ENCODE measurements at regions not wholly inside any gene's neighbourhood (a gene's known extent, or its start where the extent isn't known, plus 50 kb on each side); places are given as distances from the start of the nearest gene placed in this dataset.
"Not testable (repeated sequence)": the region's sequence is repeated elsewhere in the genome, so short reads cannot be mapped to it uniquely, and the experiment has no call there.

DNA sequence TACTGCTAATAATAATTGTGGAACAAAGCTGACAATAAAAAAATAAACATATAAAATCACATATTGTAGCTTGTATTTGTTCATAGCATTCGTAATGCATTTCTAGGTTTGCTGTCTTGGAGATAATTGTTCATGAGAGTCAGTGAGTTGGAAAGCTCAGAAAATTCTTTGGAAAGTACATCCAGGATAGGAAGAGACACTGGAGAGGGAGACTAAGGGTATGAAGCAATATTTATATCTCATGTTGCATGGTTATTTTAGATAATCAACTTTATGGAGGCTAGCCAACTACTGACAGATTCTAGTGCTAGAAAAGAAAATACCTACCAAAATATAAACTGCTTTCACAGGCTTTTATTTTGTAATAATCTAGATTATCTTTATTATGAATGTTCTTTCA lies 1095.2 kb downstream of the FSCB start:
- DNase-seq (ENCODE audit: low spot score): no peak

DNA sequence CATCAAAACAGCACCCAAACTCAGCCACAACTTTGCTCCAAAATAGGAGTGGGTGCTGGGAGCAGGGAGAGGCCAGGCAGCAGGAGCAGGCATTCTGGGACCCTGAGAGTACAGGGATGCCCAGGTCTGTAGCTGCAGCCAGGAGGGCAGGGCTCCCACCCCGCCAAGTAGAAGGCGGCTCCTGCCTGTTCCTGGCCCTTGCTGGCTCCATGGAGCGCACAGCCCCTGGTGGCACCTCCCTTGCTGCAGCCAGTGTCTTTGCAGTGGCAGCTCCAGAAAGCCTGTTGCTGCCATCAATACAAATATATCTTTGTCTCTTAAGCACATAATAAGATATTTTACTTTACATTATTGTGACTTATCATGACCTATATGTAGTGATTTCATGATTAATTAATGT lies 1096.5 kb downstream of the FSCB start:
- DNase-seq (ENCODE audit: low spot score): no peak

DNA sequence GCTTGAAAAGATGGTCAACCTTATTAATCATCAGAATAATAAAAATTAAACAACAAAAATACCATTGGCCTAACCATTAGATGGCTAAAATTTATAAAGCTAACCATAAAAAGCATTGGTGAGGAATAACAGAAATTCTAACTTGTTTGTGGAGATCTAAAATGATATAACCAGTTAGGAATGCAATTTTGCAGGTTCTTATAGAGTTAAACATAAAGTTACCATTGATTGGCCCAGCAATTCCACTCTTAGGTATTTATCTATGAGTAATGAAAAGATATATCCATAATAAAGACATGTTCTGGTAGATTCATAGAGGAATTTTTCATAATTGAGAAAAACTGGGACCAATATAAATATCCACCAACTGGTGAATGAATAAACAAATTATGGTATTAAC lies 1098.6 kb downstream of the FSCB start:
- DNase-seq (ENCODE audit: low spot score): no peak

DNA sequence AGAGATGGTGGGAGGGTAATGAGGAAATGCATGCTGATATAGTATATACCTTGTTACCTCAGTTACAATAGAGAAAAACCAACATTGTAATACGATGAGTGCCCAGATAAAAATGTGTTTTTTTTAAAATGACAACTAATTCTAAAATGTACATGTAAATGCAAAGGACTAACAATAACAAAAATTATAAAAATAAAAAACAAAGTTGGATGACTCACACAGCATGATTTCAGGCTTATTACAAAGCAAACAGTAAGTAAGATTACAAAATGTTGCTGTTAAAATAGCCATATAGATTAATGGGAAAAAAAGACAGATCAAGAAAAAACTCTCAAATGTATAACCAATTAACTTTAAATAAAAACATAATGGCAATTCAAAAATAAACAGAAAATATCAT lies 1099.4 kb downstream of the FSCB start:
- no peak for DNase-seq (ENCODE audit: low spot score)

DNA sequence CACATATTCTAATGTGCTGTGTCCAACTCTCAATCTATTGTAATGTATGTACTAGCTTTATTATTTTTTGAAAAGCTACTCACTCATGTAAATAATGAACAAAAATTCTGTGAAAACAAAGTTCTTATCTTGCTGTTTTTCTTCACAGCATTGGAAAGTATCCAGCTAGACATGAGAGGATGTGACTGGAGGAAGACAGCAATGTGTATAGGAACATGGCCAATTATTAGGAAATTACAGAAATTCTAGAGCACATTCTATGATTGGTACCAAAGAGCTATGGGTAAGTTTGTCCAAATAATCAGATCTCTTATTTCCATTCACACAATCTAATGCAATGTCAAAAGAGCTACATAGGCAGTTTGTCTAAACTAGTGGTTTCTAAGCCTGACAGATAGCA lies 1100.2 kb downstream of the FSCB start:
- DNase-seq (ENCODE audit: low spot score): no peak

DNA sequence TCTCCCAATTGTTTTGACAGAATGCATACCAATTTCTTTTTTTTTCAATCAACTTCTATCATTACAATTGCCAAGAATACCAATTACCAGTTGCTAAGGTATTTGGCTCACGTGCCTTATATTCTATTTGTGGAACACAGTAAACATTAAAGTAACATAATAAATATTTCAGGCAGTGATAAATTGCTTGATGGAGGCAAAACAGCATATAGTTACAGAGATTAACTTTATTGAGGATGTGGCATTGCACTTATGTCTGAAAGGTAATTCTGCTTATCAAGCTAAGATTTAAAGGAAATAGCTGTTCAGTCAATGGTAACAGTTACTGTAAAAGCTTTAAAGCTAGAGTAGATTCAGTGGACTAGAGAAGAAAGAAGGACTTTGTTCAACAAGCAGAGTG lies 1107.8 kb downstream of the FSCB start:
- DNase-seq (ENCODE audit: low spot score): no peak

DNA sequence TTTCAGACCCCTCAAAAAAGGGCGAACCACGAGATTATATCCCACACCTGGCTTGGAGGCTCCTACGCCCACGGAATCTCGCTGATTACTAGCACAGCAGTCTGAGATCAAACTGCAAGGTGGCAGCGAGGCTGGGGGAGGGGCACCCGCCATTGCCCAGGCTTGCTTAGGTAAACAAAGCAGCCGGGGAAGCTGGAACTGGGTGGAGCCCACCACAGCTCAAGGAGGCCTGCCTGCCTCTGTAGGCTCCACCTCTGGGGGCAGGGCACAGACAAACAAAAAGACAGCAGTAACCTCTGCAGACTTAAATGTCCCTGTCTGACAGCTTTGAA lies 1136.6 kb downstream of the FSCB start:
- not testable (repeated sequence) for DNase-seq (ENCODE audit: low spot score)

DNA sequence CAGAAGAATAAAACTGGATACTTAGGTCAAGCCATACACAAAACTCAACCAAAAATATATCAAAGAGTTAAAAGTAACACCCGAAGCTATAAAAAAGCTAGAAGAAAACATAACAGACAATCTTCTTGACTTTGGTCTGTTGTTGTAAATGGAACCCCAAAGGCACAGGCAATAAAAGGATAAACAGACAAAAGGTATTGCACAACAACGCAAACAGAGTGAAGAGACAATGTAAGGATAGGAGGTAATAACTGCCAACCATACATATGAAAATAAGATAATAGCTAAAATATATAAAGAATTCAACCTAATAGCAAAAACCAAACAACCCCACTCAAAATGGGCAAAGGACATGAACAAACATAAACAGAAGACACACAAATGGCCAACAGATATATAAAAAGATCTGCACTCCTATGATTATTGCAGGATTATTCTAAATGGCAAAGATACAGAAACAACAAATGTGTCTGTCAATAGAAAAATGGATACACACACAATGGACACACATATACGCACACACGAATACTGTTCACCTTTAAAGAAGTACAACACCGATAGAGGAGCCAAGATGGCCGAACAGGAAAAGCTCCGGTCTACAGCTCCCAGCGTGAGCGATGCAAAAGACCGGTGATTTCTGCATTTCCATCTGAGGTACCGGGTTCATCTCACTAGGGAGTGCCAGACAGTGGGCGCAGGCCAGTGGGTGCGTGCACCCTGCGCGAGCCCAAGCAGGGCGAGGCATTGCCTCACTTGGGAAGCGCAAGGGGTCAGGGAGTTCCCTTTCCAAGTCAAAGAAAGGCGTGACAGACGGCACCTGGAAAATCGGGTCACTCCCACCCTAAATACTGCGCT lies 1137.1 kb downstream of the FSCB start:
- no peak for DNase-seq (ENCODE audit: low spot score)

DNA sequence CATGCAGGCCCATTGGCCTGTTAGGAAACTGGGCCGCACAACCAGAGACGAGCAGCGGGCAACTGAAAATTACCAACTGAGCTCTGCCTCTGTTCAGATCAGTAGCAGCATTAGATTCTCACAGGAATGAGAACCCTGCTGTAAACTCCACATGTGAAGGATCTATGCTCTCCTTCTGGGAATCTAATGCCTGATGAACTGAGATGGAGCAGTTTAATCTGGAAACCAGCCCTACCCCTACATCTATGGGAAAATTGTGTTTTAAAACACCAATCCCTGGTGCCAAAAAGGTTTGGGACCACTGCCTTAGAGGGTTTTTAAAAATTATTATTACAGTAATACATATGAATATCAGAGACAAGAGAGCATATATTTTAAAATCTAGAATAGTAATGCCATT lies 1144.5 kb downstream of the FSCB start:
- DNase-seq (ENCODE audit: low spot score): no peak

DNA sequence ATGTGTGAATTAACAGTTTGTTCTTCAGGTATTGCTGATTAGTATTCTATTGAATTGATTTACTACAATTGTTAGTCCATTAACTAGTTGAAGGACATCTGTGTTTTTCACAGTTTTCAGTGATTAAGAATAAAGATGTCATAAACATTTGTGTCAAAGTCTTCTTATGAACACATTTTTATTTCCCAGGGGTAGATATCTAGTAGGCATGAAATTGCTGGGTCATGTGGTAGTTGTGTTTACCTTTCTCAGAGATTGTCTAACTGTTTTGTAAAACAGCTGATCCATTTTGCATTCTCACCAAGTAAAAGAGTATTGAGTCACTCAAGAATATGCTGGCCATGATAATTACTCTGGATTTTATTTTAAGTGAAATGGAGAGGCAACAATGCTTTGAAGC lies 1145.3 kb downstream of the FSCB start:
- no peak for DNase-seq (ENCODE audit: low spot score)

DNA sequence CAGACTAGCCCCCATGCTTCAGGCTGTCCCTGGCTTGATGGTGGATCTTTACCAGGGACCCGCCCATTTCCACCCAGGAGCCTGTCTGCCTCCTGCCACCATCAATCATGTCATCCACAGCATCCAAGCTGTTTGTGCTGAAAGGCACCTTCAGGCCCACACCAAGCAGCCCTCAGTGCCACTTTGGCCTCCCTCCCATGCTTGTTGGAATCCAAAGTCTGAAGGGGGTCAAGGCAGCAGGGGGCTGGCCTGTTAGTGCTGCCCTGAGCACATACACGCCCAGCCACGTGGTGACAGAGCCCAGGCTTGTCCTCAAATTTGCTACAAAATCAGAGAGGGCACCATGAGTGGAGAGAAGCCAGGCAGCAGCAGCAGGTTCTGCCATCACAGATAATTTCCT lies 1146.8 kb downstream of the FSCB start:
- no peak for DNase-seq (ENCODE audit: low spot score)

DNA sequence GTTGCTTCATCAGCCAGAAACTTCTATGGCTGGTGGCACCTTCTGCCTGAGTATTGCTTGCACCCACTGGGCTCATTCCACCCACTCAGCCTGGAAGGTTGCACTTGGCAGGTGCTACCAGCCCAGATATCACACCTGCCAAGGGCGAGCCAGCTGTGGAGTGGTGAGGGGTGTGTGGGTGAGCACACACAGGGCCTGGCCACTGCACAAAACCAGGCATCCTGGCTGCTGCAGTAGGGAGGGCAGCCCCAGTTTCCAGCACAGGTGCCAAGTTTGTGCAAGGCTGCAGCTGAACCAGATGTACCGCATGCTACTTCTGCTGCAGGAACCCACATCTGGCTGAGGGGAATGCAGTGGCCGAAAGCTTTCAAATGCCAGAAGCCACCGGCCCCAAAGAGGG lies 1147.8 kb downstream of the FSCB start:
- no peak for DNase-seq (ENCODE audit: low spot score)

DNA sequence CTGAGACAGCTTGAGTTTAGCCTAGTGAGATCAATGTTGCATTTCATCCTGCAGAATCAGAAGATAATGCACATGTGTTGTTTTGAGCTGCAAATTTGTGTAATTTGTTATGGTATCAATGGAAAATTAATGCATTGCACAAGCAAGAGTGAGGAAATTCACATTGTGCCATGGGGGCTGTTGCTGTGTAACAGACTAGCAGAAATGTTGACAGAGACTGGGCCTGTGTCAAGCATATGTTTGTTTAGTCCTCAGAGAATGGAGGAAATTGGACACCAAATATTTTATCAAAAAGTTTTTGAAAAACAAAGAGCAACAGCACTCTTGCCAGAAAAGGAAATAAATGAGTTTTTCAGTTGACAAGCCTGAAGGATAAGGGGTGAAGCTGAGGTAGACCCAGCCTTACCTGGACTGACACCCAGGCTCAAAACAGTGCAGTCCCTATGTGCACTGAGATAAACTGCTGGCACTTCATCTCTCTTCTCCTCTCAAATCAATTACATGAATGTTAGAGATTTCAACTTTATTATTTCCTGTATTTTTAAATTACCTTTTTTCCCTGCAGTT lies 1150.0 kb downstream of the FSCB start:
- no peak for DNase-seq (ENCODE audit: low spot score)

DNA sequence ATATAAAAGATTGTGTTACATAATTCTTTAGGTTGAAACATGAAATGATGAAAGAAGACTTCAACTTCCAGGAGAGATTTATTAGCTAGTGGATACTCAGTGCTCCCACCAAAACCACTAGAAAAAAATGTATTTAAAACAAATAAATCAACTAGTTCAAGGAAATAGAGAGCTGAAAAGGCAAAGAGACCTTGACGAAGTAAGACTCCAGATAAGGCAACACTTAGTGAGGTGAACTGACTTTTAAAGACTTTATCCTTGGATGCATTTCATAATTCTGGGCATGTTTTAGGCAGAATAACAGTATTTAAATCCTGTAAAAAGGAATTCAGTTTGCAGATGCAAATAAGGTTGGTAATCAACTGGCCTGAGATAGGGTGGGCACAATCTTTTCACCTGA lies 1150.7 kb downstream of the FSCB start:
- DNase-seq (ENCODE audit: low spot score): no peak

DNA sequence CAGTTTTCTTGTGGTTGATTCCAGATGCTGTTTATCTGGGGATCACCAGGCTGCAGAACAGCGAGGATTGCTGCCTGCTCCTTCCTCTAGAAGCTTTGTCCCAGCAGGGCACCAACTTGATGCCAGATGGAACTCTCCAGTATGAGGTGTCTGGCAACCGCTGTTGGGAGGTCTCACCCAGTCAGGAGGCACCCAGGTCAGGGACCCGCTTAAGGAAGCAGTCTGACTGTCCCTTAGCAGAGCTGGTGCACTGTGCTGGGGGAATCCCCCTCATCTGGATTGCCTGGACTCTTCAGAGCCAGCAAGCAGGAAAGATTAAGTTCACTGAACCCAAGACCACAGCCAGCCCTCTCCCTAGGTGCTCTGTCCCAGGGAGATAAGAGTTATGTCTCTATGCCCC lies 1165.2 kb downstream of the FSCB start:
- DNase-seq (ENCODE audit: low spot score): no peak

DNA sequence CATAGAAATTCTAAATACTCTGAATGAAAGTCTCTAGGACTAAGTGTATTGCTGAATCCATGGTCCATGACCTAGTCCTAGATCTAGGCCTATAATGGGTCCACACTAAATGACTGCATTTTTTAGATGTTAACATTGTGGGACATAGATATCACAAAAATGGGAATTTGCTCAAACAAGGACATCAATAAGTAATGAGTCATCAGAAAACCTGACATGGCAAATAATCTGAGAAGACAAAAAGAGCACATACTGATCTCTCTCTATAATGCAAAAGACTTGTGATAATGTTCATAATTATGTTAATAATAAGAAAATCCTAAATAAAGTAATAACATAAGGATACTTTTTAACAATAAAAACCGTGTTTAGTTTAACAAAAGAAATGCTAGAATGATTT lies 1168.4 kb downstream of the FSCB start:
- no peak for DNase-seq (ENCODE audit: low spot score)

DNA sequence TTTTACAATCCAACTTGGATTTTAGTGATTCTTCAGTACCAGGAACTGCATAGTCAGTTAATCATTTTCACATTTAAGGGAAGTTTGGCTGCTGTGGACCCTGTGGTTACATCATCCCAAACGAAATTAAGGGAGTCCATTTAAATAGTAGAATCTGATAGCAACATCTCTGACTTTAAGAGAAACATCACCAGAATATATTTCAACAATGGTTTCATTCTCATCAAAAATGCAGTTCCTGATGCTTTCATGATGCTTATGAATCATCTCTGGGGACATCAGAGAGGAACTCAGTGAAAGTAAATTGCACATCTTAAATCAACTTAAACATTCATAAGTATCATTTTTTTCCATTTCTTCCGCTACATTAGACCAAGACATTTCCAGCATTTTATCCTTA lies 1170.7 kb downstream of the FSCB start:
- no peak for DNase-seq (ENCODE audit: low spot score)

DNA sequence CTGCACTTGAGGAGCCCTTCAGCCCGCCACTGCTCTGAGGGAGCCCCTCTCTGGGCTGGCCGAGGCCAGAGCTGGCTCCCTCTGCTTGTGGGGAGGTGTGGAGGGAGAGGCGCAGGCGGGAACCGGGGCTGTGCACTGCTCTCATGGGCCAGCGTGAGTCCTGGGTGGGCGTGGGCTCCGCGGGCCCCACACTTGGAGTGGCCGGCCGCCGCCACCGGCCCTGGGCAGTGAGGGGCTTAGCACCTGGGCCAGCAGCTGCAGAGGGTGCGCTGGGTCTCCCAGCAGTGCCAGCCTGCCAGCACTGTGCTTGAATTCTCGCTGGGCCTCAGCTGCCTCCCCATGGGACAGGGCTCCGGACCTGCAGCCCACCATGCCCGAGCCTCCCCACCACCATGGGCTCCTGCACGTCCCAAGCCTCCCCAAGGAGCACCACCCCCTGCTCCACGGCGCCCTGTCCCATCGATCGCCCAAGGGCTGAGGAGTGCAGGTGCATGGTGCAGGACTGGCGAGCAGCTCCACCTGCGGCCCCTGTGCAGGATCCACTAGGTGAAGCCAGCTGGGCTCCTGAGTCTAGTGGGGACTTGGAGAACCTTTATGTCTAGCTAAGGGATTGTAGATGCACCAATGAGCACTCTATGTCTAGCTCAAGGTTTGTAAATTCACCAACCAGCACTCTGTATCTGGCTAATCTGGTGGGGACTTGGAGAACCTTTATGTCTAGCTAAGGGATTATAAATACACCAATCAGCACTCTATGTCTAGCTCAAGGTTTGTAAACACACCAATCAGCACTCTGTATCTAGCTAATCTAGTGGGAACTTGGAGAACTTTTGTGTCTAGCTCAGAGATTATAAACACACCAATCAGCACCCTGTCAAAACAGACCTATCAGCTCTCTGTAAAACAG lies 1180.3 kb downstream of the FSCB start:
- DNase-seq (ENCODE audit: low spot score): not testable (repeated sequence)

DNA sequence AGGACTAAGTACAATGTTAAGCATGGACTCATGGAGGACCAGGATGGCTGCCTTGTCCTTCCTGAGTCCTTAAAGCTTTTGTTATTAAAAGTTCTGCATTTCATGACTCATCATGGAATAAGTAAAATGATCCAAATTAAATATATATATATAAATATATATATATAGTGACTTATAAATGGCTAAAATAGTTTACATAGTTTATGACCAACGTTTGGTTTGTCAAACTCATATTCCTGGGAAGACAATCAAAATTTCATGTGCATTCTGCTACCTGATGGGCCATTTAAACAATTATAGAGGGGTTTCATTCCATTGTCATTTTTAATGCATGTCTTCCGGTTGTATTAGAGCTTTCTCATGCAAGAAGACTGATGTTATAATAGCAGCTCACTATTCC lies 1190.7 kb downstream of the FSCB start:
- DNase-seq (ENCODE audit: low spot score): no peak

DNA sequence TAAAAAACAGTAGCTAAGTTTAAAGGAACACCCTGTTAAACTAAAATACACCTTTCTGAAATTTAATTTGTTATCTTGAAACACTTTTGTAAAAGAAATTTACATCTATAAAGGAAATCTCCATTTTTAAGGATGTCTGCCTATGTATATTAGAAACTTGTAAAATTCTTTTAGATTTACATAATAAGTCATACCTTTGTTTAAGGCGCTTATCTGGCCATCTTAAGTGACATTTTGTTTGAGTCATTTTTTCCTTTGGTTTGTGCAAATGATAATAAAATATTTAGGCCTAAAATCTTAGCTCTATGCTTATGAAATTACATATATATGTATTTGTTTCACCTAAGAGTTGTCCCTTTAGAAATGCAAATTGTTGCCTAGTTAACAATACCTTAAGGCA lies 1193.4 kb downstream of the FSCB start:
- no peak for DNase-seq (ENCODE audit: low spot score)

DNA sequence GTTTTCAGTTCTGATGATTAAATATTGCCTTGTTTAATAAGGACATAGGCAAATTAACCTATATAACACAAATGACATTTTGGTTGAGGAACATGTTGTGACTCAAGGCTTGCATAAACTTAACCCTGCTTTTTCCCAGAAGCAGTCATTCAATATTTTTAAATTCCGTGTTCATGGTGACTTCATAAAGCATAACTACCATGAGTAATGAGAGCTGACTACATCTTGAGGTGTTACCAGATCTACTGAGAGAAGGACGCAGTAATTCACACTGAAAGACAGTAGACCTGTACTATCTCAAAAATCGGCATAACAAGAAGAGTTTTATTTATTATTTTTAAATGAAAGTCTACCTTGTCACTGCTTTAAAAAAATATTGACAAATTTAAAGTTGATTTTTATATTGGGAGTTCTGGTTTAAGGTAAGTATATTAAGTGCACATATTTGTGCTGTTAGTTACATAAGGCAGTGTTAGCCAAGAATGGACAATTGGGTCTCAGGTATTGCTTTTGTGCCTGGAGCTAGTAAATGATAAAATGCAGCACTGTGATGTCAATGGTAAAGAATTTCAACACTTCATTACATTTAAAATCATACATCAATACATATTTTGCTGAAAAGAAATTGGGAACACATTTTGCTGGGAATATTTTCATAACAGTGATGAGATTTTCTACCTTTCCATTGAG lies 1198.5 kb downstream of the FSCB start:
- peak; percentile 58 for DNase-seq (ENCODE audit: low spot score)

DNA sequence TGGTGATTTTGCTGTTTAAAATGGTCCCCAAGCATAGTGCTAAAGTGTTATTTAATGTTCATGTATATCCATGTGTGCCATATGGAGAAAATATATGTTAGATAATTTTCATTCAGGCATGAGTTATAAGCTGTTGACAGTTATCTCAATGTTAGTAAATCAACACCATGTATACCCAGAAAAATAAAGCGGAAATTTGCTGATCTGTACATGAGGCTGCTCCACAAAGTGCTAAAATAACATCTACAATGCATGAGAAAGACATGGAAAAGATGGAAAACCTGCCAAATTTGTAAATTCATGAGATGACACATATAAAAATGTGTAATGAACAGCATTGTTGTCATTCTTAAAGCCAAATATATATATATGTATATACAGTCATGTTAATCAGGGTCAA lies 1199.2 kb downstream of the FSCB start:
- no peak for DNase-seq (ENCODE audit: low spot score)

DNA sequence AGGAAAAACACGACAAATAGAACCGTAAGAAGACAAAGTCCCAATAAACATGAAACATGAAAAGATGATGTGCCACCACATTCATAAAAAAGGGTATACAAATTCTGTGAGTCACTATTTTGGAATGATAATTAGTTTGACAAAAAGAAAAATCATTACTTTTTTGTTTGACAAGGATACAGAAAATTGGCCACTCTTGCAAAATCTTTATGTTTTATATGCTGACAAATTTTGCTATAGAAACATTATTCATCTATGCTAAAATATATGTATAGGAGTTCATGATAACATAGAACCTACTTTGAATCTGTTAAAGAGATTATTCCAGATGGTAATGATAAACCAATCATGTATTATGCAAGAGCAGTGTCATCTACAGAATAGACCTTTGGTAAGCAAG lies 1201.0 kb downstream of the FSCB start:
- DNase-seq (ENCODE audit: low spot score): no peak
